ENCODE measurements at regions not wholly inside any gene's neighbourhood (a gene's known extent, or its start where the extent isn't known, plus 50 kb on each side); places are given as distances from the start of the nearest gene placed in this dataset.

DNA sequence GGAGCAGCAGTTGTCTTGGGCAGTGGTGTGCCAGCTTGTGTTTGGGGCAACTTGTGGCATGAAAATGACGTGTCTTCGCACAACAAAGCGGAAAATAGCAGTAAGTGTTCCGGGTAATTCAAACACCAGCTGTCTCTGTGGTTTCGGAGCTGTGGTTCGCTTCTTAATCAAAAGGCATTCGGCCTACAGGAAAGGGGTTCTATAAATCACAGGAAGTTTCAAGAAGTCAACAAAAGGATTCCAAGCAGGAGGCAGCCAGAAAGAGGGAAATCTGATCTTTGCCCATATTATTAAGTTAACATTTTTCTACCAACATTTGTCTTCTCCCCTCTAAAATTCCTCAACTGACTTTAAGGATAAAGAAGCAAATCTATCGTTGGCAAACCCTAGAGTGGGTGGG is 353.4 kb downstream of the FGFR2 start:
- no peak overlapping the region for H3K4me3 ChIP-seq (ENCODE audit: control insufficient read depth, low read depth, low read length)
- TF ChIP-seq, protein P1, sequence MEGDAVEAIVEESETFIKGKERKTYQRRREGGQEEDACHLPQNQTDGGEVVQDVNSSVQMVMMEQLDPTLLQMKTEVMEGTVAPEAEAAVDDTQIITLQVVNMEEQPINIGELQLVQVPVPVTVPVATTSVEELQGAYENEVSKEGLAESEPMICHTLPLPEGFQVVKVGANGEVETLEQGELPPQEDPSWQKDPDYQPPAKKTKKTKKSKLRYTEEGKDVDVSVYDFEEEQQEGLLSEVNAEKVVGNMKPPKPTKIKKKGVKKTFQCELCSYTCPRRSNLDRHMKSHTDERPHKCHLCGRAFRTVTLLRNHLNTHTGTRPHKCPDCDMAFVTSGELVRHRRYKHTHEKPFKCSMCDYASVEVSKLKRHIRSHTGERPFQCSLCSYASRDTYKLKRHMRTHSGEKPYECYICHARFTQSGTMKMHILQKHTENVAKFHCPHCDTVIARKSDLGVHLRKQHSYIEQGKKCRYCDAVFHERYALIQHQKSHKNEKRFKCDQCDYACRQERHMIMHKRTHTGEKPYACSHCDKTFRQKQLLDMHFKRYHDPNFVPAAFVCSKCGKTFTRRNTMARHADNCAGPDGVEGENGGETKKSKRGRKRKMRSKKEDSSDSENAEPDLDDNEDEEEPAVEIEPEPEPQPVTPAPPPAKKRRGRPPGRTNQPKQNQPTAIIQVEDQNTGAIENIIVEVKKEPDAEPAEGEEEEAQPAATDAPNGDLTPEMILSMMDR (IDR thresholded peaks at IDR 0.05; ENCODE audit: control insufficient read depth, insufficient read depth, low read depth, low read length, missing control alignments), result no peak
- DNase-seq (ENCODE audit: low read depth), result no peak

DNA sequence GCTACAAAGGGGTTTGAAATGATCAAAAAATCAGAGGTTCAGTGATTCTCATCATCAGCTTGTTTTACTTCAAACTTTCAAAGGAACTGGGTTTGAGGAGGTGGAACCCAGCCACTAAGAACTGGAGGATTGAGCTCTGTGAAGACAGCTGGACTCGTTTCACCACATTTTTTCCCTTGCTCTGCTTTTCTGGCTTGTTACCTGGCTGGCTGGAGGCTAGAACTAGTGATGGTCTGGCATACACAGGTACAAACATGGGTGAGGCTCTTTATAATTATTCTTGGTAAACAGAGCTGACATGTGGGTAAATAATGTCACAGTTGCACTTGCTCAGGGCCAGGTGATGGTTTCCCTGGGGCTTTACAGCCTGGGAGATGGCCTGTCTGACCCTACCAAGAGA is 352.5 kb downstream of the FGFR2 start:
- no peak for DNase-seq (ENCODE audit: low read depth)
- H3K4me3 ChIP-seq (ENCODE audit: control insufficient read depth, low read depth, low read length), result no peak overlapping the region
- TF ChIP-seq, protein P1 (IDR thresholded peaks at IDR 0.05; ENCODE audit: control insufficient read depth, insufficient read depth, low read depth, low read length, missing control alignments), result no peak

DNA sequence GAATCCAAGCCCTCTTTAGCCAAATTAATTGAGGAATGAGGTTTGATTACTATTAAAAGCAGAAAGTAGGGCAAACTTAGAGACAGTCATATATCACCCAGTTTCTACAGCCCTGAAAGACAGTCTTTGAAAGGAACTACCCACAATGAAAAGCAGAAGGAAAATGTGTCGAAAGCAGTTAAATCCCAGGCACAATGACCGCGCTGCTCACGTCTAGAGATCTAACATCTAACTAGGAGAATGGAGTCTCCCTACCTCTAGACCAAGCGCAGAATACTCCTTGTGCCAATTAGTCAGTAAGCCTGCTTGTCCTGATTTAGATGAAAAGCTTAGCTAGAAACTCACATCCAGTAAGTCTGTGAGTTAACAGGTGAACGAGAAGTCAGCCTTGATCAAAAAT is 350.0 kb downstream of the FGFR2 start:
- no peak overlapping the region for H3K4me3 ChIP-seq (ENCODE audit: control insufficient read depth, low read depth, low read length)
- no peak for DNase-seq (ENCODE audit: low read depth)
- TF ChIP-seq, protein P1 (IDR thresholded peaks at IDR 0.05; ENCODE audit: control insufficient read depth, insufficient read depth, low read depth, low read length, missing control alignments), result no peak

DNA sequence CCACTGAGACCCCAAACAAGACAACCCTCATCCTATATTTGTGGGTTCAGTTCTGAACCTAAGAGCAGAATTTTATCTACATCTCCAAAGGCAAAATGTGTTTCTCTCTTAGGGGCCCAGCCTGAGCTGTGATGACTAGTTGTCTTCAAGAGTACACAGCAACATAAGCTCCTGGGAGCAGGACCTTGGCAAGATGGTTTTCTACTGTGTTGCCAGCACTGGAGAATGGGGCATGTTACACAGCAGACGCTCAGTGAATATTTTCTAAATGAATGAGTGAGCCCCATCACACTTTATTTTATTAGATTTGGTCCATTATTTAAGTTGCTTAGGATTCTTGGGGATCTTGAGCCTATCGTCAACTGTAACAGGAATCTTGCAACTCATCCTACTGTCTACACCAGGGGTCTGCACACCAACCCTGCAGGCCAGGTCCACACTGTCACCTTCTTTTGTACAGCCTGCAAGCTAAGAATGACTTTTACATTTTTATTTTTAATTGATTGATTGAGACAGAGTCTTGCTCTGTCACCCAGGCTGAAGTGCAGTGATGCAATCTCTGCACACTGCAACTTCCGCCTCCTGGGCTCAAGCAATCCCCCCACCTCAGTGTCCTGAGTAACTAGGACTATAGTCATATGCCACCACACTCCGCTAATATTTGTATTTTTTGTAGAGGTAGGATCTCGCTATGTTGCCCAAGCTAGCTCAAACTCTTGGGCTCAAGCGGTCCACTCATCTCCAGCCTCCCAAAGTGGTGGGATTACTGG is 347.1 kb downstream of the FGFR2 start:
- no peak overlapping the region for H3K4me3 ChIP-seq (ENCODE audit: control insufficient read depth, low read depth, low read length)
- DNase-seq (ENCODE audit: low read depth), result no peak
- TF ChIP-seq, protein P1 (IDR thresholded peaks at IDR 0.05; ENCODE audit: control insufficient read depth, insufficient read depth, low read depth, low read length, missing control alignments), result no peak

DNA sequence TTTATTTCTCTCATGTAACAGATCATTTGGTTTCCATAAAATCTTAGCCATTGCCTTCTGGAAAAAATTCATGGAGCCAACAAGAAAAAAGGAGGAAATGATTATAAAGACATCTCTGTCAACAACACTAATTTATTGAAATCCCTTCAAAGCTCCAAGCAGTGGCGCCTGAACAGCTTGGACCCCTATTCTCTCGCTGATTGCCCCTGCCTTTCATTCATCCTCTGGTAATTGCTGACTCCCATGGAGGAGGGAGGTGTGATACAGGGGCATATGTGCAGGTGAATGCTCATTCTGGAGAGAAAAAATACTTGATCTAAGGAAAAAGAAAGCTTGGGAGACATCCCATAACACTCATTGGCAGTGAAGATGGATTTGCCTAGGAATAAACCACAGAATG is 345.5 kb downstream of the FGFR2 start:
- TF ChIP-seq, protein P1 (IDR thresholded peaks at IDR 0.05; ENCODE audit: control insufficient read depth, insufficient read depth, low read depth, low read length, missing control alignments), result no peak
- H3K4me3 ChIP-seq (ENCODE audit: control insufficient read depth, low read depth, low read length), result no peak overlapping the region
- no peak for DNase-seq (ENCODE audit: low read depth)

DNA sequence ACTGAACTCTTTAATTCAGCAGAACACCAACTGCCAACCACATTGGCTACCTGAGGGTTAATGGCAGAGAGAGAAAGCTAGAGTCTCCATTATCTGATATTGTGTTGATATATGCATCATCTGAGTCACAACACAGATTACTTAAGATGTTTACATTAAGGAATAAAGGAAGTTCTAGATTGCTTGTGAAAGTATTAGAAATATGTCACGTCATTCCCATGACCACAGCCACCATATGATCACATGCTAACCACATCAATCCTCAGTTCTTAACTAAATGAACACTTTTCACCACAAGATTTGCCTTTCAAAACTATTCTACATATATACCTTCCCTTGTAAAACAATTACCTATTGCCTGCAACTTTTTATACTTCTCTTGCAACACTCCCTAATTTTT is 337.9 kb downstream of the FGFR2 start:
- TF ChIP-seq, protein P1 (IDR thresholded peaks at IDR 0.05; ENCODE audit: control insufficient read depth, insufficient read depth, low read depth, low read length, missing control alignments), result no peak
- DNase-seq (ENCODE audit: low read depth), result no peak
- H3K4me3 ChIP-seq (ENCODE audit: control insufficient read depth, low read depth, low read length), result no peak overlapping the region

Data from AG09309 (cell line).